K562 (cell line): ENCODE measurements at regions not wholly inside any gene's neighbourhood (a gene's known extent, or its start where the extent isn't known, plus 50 kb on each side); places are given as distances from the start of the nearest gene placed in this dataset.

Experiments used
- ATAC-seq: fragments of 200-7000 bp; cut with Tn5 transposase; 3 replicates; pipeline ENCODE4 v1.9.1; 2020; ENCODE audit warnings: moderate library complexity
- BruUV-seq: library from RNA; stranded (reverse); fragments of 400-500 nt; replicated peaks from 2 replicates; lab custom pipeline; 2021; lab: Mats Ljungman, UMichigan
- CTCF ChIA-PET: fragments of 300-600 bp; formaldehyde crosslinking; extraction: SDS; loops from one replicate; lab custom pipeline; 2021; ENCODE audit warnings: low intra/inter-chr PET ratio; lab: Yijun Ruan, JAX
- POLR2A ChIA-PET: fragments of 300-600, 350-650 bp; sonication (Branson Sonifier 250); formaldehyde crosslinking; extraction: SDS; loops from one replicate; lab custom pipeline; 2021; ENCODE audit warnings: antibody characterized with exemption, inconsistent platforms; lab: Yijun Ruan, JAX
- DNase-seq, 4 experiments: peaks; one replicate each; pipeline versions ENCODE4 v3.0.0 to v3.0.0-alpha.2; 2011 to 2018; ENCODE audit warnings: low spot score in 3 of 4, mixed read lengths in 3 of 4; ENCODE audit errors: extremely low read depth in 1 of 4
- FAIRE-seq: peaks from 2 replicates; lab custom pipeline; 2011; peaks lifted over from hg19 to GRCh38; lab: Jason Lieb, UNC
- H2AFZ ChIP-seq: 2 replicates; pipeline ENCODE4 v1.6.0; 2011; ENCODE audit warnings: low read depth, low read length, control low read depth, inconsistent platforms
- H3K27ac ChIP-seq: fragments of 200-600 bp; 3 replicates; pipeline ENCODE4 v1.8.0; 2011; ENCODE audit warnings: low read depth, mild to moderate bottlenecking, control low read depth, inconsistent platforms, low read length, moderate library complexity, mixed read lengths; ENCODE audit errors: extremely low read depth
- H3K27me3 ChIP-seq, 2 experiments: fragments of 300-600 bp in 1 of 2; 2 replicates in 1 of 2; 3 replicates in 1 of 2; pipeline versions ENCODE4 v1.6.0 to v1.8.0; 2011; ENCODE audit warnings: inconsistent platforms in 2 of 2, low read length in 2 of 2, mild to moderate bottlenecking in 1 of 2, mixed read lengths in 1 of 2, moderate library complexity in 1 of 2; ENCODE audit not compliant: control insufficient read depth in 2 of 2, insufficient read depth in 2 of 2
- H3K36me3 ChIP-seq: fragments of 300-600 bp; 3 replicates; pipeline ENCODE4 v1.8.0; 2011; ENCODE audit warnings: mild to moderate bottlenecking, low read length, inconsistent platforms; ENCODE audit not compliant: control insufficient read depth, insufficient read depth
- H3K4me1 ChIP-seq, 2 experiments: fragments of 200-600 bp in 1 of 2; replicated peaks in 1 of 2; 2 replicates in 1 of 2; 3 replicates in 1 of 2; pipeline versions ENCODE4 v1.5.1 to v1.8.0; 2011; ENCODE audit warnings: inconsistent platforms in 2 of 2, low read length in 2 of 2, mild to moderate bottlenecking in 1 of 2, mixed read lengths in 1 of 2, moderate library complexity in 1 of 2; ENCODE audit not compliant: control insufficient read depth in 2 of 2, insufficient read depth in 2 of 2
- H3K4me2 ChIP-seq: 2 replicates; pipeline ENCODE4 v1.6.1; 2011; ENCODE audit warnings: low read length, control low read depth, inconsistent platforms, mixed read lengths; ENCODE audit not compliant: insufficient read depth
- H3K4me3 ChIP-seq: fragments of 200-600 bp; sonication (generic), shearing (Covaris generic); 2 replicates; pipeline ENCODE4 v1.5.1; 2016; ENCODE audit warnings: control low read depth, inconsistent platforms
- H3K79me2 ChIP-seq: fragments of 200-600 bp; 3 replicates; pipeline ENCODE4 v1.8.0; 2011; ENCODE audit warnings: low read length, inconsistent platforms; ENCODE audit not compliant: control insufficient read depth, insufficient read depth
- H3K9ac ChIP-seq, 2 experiments: 2 replicates each; pipeline versions ENCODE4 v1.6.0 to v1.6.1; 2011; ENCODE audit warnings: low read depth in 2 of 2, low read length in 2 of 2, control low read depth in 1 of 2, inconsistent platforms in 1 of 2, mild to moderate bottlenecking in 1 of 2, mixed read lengths in 1 of 2; ENCODE audit not compliant: insufficient read depth in 1 of 2
- H3K9me1 ChIP-seq: one replicate; pipeline ENCODE4 v1.6.0; 2011; ENCODE audit warnings: inconsistent platforms, mild to moderate bottlenecking, low read length, moderate library complexity; ENCODE audit not compliant: control insufficient read depth, insufficient read depth
- H3K9me3 ChIP-seq: replicated peaks from 2 replicates; pipeline ENCODE4 v1.5.1; 2011; ENCODE audit warnings: low read depth, low read length, inconsistent platforms; ENCODE audit not compliant: control insufficient read depth, insufficient read depth
- H4K20me1 ChIP-seq: replicated peaks from 2 replicates; pipeline ENCODE4 v1.6.1; 2011; ENCODE audit warnings: low read length, inconsistent platforms, mixed read lengths; ENCODE audit not compliant: control insufficient read depth, insufficient read depth
- ATF1 ChIP-seq, 2 experiments: fragments of 450-650 bp in 1 of 2; IDR thresholded peaks; 2 replicates each; pipeline ENCODE4 v1.6.1; 2016; ENCODE audit warnings: missing compliant biosample characterization in 1 of 2, missing genetic modification characterization in 1 of 2
- CHD4 ChIP-seq: fragments of 200-600 bp; sonication (generic); IDR thresholded peaks from 3 replicates; pipeline ENCODE4 v1.6.1; 2012; ENCODE audit warnings: low read depth, mild to moderate bottlenecking, mixed read lengths, low read length, inconsistent platforms; ENCODE audit not compliant: insufficient read depth, insufficient replicate concordance, poor library complexity, severe bottlenecking
- EGR1 ChIP-seq: fragments of 450-650 bp; conservative IDR thresholded peaks from 2 replicates; pipeline ENCODE4 v1.6.1; 2017; ENCODE audit warnings: mild to moderate bottlenecking
- GTF2F1 ChIP-seq: IDR thresholded peaks from 2 replicates; pipeline ENCODE4 v1.6.1; 2011; ENCODE audit warnings: low read depth, low read length, improper control_type of control experiment
- PML ChIP-seq: IDR thresholded peaks from 2 replicates; pipeline ENCODE4 v1.6.1; 2012; ENCODE audit warnings: low read length, inconsistent platforms
- TGIF2 ChIP-seq: sonication (generic); formaldehyde crosslinking; IDR thresholded peaks from 2 replicates; pipeline ENCODE4 v1.8.1; 2022; ENCODE audit warnings: mild to moderate bottlenecking, missing genetic modification reagents, moderate library complexity
- ZFP30 ChIP-seq: fragments of 250-450 bp; sonication (Bioruptor Pico); IDR thresholded peaks from 2 replicates; pipeline ENCODE4 v1.8.0; 2022; ENCODE audit warnings: moderate library complexity, mild to moderate bottlenecking, inconsistent platforms, borderline replicate concordance
- WGBS: fragments of 100-300 bp; shearing (Covaris generic); methylation state at CpG from one replicate; pipeline ENCODE4 v1.1.6; 2016; ENCODE audit warnings: low coverage, mixed read lengths; ENCODE audit not compliant: insufficient coverage; ENCODE audit errors: missing lambda C conversion rate; 5-methylcytosine and 5-hydroxymethylcytosine counted together
- in situ Hi-C: fragments of 300-500 bp; cut with MboI; formaldehyde crosslinking; loops from 4 replicates; pipeline ENCODE4 v1.15.0; 2018; ENCODE audit warnings: inconsistent platforms, mixed read lengths
- intact Hi-C: fragments of 100-400 bp; cut with micrococcal nuclease; formaldehyde crosslinking; loops from 2 replicates; pipeline ENCODE4 v1.14.2; 2022

DNA sequence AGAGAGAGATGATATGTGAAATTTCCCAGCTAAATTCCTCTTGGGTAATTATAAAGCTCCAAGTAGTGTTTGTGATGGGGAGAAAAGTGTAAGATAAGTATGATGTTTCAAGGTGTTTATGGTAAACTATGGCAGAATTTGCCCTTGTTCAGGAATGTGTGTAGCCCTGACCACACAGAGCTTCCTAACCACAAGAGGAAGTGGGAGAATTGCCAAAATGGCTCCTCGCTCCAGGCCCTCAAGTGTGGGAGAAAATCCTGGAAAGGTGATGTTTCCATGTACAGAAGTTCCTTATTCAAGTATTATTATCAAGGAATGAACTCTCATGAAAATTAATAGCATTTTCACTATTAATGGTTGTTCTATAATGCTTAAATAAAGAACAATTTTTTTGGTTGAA lies 878.3 kb downstream of the TDRD15 start (continued):
- TF ChIP-seq GTF2F1 = no peak
- no peak for TF ChIP-seq CHD4

DNA sequence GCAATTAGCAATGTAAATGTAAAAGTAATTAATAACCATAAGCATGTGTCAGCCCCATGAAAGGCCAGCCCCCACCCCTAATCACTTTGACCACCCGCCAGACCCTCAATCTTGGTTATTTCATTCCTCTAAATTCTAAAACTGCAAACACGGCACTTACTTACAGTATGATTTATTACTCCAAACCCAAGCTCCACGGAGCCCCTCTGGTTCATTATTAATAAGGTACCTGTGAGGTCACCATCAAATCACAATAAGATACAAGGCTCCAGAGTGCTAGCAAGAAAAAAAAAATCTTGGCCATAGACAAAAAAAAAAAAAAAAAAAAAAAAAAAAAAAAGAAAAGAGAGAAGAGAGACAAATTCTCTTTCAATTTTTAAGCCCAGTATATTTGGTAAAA lies 879.5 kb downstream of the TDRD15 start:
- Histone ChIP-seq H3K4me3 (no peak overlapping the region), H3K9me3 (no peaks in the 10 kb centered on the region), H3K27ac (no peak overlapping the region), H3K79me2 (no peaks in the 10 kb centered on the region), H3K4me2 (no peak overlapping the region), H2AFZ (no peak overlapping the region), H3K36me3 (no peaks in the 10 kb centered on the region), H3K9ac (no peak overlapping the region), H3K9me1 (no peaks in the 10 kb centered on the region), H3K4me1 (no peaks in the 10 kb centered on the region), H4K20me1 (no peaks in the 10 kb centered on the region), H3K27me3 (no peaks in the 10 kb centered on the region)
- no peak for ATAC-seq
- DNase-seq = no peak
- intact Hi-C loops (no loop called here), in situ Hi-C loops (no loop called here)
- ChIA-PET CTCF (no interaction called here), POLR2A (no interaction called here)
- no TSS peak for BruUV-seq
- no peak for FAIRE-seq
- no peak for TF ChIP-seq ATF1 (CRISPR knock-in tag; IDR thresholded peaks at IDR 0.05)
- no peak for TF ChIP-seq ATF1 (tag; IDR thresholded peaks at IDR 0.05)
- TF ChIP-seq TGIF2 = no peak
- TF ChIP-seq PML = no peak
- TF ChIP-seq EGR1 = no peak
- no peak for TF ChIP-seq ZFP30
- 0% methylated on average over 3 of the region's 3 CpGs for WGBS
